WTC11 (cell line): ENCODE measurements at regions not wholly inside any gene's neighbourhood (a gene's known extent, or its start where the extent isn't known, plus 50 kb on each side); places are given as distances from the start of the nearest gene placed in this dataset.

ENCODE experiments used
- ATAC-seq: fragments of 200-7000 bp; cut with Tn5 transposase; 2 replicates; pipeline ENCODE4 v1.10.0; 2021; ENCODE audit warnings: mild to moderate bottlenecking, moderate library complexity
- CTCF ChIA-PET: fragments of 300-600 bp; sonication (Branson Sonifier 250); formaldehyde crosslinking; loops from one replicate; lab custom pipeline; 2021; ENCODE audit warnings: antibody characterized with exemption; lab: Charles Lee
- POLR2A ChIA-PET: fragments of 350-600 bp; sonication (Branson Sonifier 250); formaldehyde crosslinking; loops from one replicate; lab custom pipeline; 2021; ENCODE audit warnings: antibody characterized with exemption; lab: Charles Lee
- DNase-seq: peaks from one replicate; pipeline ENCODE4 v3.0.0; 2021; ENCODE audit warnings: low spot score
- H3K27ac Mint-ChIP-seq: 2 replicates; pipeline ENCODE4 v1.8.0; 2021; ENCODE audit warnings: mixed read lengths
- H3K27me3 Mint-ChIP-seq: 2 replicates; pipeline ENCODE4 v1.8.0; 2021; ENCODE audit warnings: low read depth, mild to moderate bottlenecking, moderate library complexity, mixed read lengths
- H3K36me3 Mint-ChIP-seq: 2 replicates; pipeline ENCODE4 v1.8.0; 2021; ENCODE audit warnings: mixed read lengths
- H3K4me1 Mint-ChIP-seq: 2 replicates; pipeline ENCODE4 v1.8.0; 2022; ENCODE audit warnings: mixed read lengths
- H3K4me3 Mint-ChIP-seq: 2 replicates; pipeline ENCODE4 v1.8.0; 2021; ENCODE audit warnings: mild to moderate bottlenecking, moderate library complexity, mixed read lengths
- H3K9me3 Mint-ChIP-seq: 2 replicates; pipeline ENCODE4 v1.8.0; 2021; ENCODE audit warnings: mixed read lengths
- ATF1 ChIP-seq: sonication (generic); formaldehyde crosslinking; IDR thresholded peaks from 2 replicates; pipeline ENCODE4 v1.8.1; 2023; ENCODE audit warnings: mild to moderate bottlenecking, moderate library complexity, missing genetic modification reagents
- CREB1 ChIP-seq: sonication (generic); formaldehyde crosslinking; IDR thresholded peaks from 2 replicates; pipeline ENCODE4 v1.8.0; 2023; ENCODE audit warnings: mild to moderate bottlenecking, missing genetic modification reagents
- ELF4 ChIP-seq: sonication (generic); formaldehyde crosslinking; IDR thresholded peaks from 2 replicates; pipeline ENCODE4 v1.8.1; 2022; ENCODE audit warnings: low read depth, mild to moderate bottlenecking, moderate library complexity, missing genetic modification reagents
- ETV6 ChIP-seq: sonication (generic); formaldehyde crosslinking; IDR thresholded peaks from 2 replicates; pipeline ENCODE4 v1.8.1; 2022; ENCODE audit warnings: mild to moderate bottlenecking, missing genetic modification reagents
- FOXJ3 ChIP-seq: sonication (generic); formaldehyde crosslinking; IDR thresholded peaks from 2 replicates; pipeline ENCODE4 v1.9.0; 2021; ENCODE audit warnings: missing genetic modification reagents, mild to moderate bottlenecking, borderline replicate concordance
- GRHL2 ChIP-seq: fragments of 250-450 bp; sonication (Bioruptor Pico); IDR thresholded peaks from 2 replicates; pipeline ENCODE4 v1.8.0; 2022; ENCODE audit warnings: mild to moderate bottlenecking, moderate library complexity; ENCODE audit not compliant: insufficient replicate concordance, severe bottlenecking
- KAT7 ChIP-seq: sonication (generic); formaldehyde crosslinking; IDR thresholded peaks from 2 replicates; pipeline ENCODE4 v1.8.1; 2023; ENCODE audit warnings: missing genetic modification reagents, mild to moderate bottlenecking, borderline replicate concordance
- MXD4 ChIP-seq: fragments of 250-450 bp; sonication (Bioruptor Pico); IDR thresholded peaks from 2 replicates; pipeline ENCODE4 v1.8.0; 2021; ENCODE audit warnings: mild to moderate bottlenecking, moderate library complexity, borderline replicate concordance
- RELA ChIP-seq: sonication (generic); formaldehyde crosslinking; IDR thresholded peaks from 2 replicates; pipeline ENCODE4 v1.8.1; 2022; ENCODE audit warnings: missing genetic modification reagents, mild to moderate bottlenecking, borderline replicate concordance
- TP53 ChIP-seq: sonication (generic); formaldehyde crosslinking; IDR thresholded peaks from 2 replicates; pipeline ENCODE4 v1.8.1; 2023; ENCODE audit warnings: mild to moderate bottlenecking, missing genetic modification reagents
- ZBTB21 ChIP-seq: sonication (generic); formaldehyde crosslinking; IDR thresholded peaks from 2 replicates; pipeline ENCODE4 v1.8.1; 2023; ENCODE audit warnings: mild to moderate bottlenecking, missing genetic modification reagents, borderline replicate concordance
- ZNF138 ChIP-seq: sonication (generic); formaldehyde crosslinking; conservative IDR thresholded peaks from 2 replicates; pipeline ENCODE4 v1.8.1; 2022; ENCODE audit warnings: mild to moderate bottlenecking, moderate library complexity, missing genetic modification reagents
- ZNF232 ChIP-seq: sonication (generic); formaldehyde crosslinking; IDR thresholded peaks from 2 replicates; pipeline ENCODE4 v1.8.0; 2022; ENCODE audit warnings: mild to moderate bottlenecking, missing genetic modification reagents
- ZNF423 ChIP-seq: fragments of 250-450 bp; sonication (Bioruptor Pico); IDR thresholded peaks from 2 replicates; pipeline ENCODE4 v2.1.2; 2022; ENCODE audit warnings: mild to moderate bottlenecking, moderate library complexity
- TF ChIP-seq, protein P1 (sequence below): sonication (generic); formaldehyde crosslinking; conservative IDR thresholded peaks from 2 replicates; pipeline ENCODE4 v1.8.1; 2022; ENCODE audit warnings: mild to moderate bottlenecking, missing genetic modification reagents
- TF ChIP-seq, protein P2 (sequence below): sonication (generic); formaldehyde crosslinking; IDR thresholded peaks from 2 replicates; pipeline ENCODE4 v1.8.0; 2022; ENCODE audit warnings: mild to moderate bottlenecking, missing genetic modification reagents
- TF ChIP-seq, protein P3 (sequence below): sonication (generic); formaldehyde crosslinking; IDR thresholded peaks from 2 replicates; pipeline ENCODE4 v1.8.0; 2023; ENCODE audit warnings: missing genetic modification reagents, mild to moderate bottlenecking, borderline replicate concordance

DNA sequence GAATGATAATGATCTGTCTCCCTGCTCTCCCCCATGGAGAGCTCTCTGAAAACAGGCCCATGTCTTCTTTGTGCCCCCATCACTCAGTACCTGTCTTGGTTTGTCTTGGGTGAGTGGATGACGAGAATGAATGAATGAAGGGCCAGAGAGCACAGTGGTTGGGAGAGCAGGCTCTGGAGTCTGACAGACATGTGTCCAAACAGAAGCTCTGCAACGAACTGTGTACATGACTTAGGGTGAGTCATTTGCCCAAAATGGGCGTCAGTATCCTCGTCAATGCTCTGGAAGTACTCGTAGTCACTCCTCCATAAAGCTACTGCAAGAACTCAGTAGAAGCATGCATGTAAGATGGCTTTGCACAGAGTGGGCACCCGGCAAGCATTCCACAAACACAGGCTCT is 170.2 kb upstream of the TLE3 start:
- DNase-seq (no peak), ATAC-seq (no peak)
- Mint-ChIP-seq H3K27me3 (peaks cover 4% of the 10 kb centered on the region; the same call in 1 of the 2 replicates), H3K36me3 (no peaks in the 10 kb centered on the region), H3K4me3 (no peak overlapping the region), H3K9me3 (no peaks in the 10 kb centered on the region), H3K27ac (no peak overlapping the region), H3K4me1 (peaks cover 28% of the 10 kb centered on the region)
- ChIA-PET POLR2A (interaction anchor here (0.6 kb wide), 1 partner anchor 168 kb away, joined by 6 read pairs; no protein-coding TSS in a partner anchor), CTCF (interaction anchor here (0.9 kb wide), 1 partner anchor 11 kb away, joined by 3 read pairs; no protein-coding TSS in a partner anchor)
- TF ChIP-seq FOXJ3 (CRISPR knock-in tag) (no peak), ELF4 (CRISPR knock-in tag) (no peak), TP53 (CRISPR knock-in tag) (no peak), ZNF232 (CRISPR knock-in tag) (no peak), ZBTB21 (no peak), CREB1 (no peak), ETV6 (CRISPR knock-in tag) (no peak), ZNF423 (no peak), RELA (CRISPR knock-in tag) (no peak), ATF1 (CRISPR knock-in tag) (no peak), ZNF138 (CRISPR knock-in tag) (no peak)
- TF ChIP-seq, protein P1, sequence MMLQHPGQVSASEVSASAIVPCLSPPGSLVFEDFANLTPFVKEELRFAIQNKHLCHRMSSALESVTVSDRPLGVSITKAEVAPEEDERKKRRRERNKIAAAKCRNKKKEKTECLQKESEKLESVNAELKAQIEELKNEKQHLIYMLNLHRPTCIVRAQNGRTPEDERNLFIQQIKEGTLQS (CRISPR knock-in tag) = no peak
- TF ChIP-seq, protein P2, sequence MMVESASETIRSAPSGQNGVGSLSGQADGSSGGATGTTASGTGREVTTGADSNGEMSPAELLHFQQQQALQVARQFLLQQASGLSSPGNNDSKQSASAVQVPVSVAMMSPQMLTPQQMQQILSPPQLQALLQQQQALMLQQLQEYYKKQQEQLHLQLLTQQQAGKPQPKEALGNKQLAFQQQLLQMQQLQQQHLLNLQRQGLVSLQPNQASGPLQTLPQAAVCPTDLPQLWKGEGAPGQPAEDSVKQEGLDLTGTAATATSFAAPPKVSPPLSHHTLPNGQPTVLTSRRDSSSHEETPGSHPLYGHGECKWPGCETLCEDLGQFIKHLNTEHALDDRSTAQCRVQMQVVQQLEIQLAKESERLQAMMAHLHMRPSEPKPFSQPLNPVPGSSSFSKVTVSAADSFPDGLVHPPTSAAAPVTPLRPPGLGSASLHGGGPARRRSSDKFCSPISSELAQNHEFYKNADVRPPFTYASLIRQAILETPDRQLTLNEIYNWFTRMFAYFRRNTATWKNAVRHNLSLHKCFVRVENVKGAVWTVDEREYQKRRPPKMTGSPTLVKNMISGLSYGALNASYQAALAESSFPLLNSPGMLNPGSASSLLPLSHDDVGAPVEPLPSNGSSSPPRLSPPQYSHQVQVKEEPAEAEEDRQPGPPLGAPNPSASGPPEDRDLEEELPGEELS = no peak

DNA sequence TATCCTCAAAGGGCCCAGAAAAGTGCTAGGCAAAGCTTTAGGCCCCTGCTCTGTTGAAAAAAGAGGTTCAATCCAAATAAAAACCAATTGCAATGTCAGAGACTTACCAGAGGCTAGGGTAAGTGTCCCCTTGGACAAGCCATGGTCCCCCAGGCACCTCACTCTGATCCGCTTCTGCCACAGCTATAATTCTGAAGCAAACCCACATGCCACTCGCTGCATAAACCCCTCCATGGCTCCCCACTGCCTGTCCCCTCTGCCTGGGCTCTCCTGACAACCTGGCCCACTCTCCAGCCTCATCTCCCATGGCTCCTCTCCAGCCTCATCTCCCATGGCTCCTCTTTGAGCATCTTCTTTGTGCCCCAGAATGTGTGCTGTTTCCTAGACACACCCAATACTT is 169.6 kb upstream of the TLE3 start:
- H3K9me3 Mint-ChIP-seq = no peaks in the 10 kb centered on the region
- H3K27me3 Mint-ChIP-seq = peaks cover 4% of the 10 kb centered on the region; the same call in 1 of the 2 replicates
- H3K27ac Mint-ChIP-seq = no peak overlapping the region; the same call in 1 of the 2 replicates
- peaks cover 25% of the 10 kb centered on the region for H3K4me1 Mint-ChIP-seq
- TF ChIP-seq GRHL2 (CRISPR knock-in tag) = no peak
- no peak for TF ChIP-seq MXD4 (CRISPR knock-in tag)
- no peak for TF ChIP-seq KAT7 (CRISPR knock-in tag)
- TF ChIP-seq, protein P3, sequence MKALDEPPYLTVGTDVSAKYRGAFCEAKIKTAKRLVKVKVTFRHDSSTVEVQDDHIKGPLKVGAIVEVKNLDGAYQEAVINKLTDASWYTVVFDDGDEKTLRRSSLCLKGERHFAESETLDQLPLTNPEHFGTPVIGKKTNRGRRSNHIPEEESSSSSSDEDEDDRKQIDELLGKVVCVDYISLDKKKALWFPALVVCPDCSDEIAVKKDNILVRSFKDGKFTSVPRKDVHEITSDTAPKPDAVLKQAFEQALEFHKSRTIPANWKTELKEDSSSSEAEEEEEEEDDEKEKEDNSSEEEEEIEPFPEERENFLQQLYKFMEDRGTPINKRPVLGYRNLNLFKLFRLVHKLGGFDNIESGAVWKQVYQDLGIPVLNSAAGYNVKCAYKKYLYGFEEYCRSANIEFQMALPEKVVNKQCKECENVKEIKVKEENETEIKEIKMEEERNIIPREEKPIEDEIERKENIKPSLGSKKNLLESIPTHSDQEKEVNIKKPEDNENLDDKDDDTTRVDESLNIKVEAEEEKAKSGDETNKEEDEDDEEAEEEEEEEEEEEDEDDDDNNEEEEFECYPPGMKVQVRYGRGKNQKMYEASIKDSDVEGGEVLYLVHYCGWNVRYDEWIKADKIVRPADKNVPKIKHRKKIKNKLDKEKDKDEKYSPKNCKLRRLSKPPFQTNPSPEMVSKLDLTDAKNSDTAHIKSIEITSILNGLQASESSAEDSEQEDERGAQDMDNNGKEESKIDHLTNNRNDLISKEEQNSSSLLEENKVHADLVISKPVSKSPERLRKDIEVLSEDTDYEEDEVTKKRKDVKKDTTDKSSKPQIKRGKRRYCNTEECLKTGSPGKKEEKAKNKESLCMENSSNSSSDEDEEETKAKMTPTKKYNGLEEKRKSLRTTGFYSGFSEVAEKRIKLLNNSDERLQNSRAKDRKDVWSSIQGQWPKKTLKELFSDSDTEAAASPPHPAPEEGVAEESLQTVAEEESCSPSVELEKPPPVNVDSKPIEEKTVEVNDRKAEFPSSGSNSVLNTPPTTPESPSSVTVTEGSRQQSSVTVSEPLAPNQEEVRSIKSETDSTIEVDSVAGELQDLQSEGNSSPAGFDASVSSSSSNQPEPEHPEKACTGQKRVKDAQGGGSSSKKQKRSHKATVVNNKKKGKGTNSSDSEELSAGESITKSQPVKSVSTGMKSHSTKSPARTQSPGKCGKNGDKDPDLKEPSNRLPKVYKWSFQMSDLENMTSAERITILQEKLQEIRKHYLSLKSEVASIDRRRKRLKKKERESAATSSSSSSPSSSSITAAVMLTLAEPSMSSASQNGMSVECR (CRISPR knock-in tag) = no peak
- TF ChIP-seq ELF4 (CRISPR knock-in tag) = no peak
- TF ChIP-seq, all 79 proteins: peak for 0
- H3K4me3 Mint-ChIP-seq = no peak overlapping the region
- ATAC-seq (no peak), DNase-seq (no peak)
- H3K36me3 Mint-ChIP-seq = no peaks in the 10 kb centered on the region
- ChIA-PET POLR2A (no interaction called here), CTCF (no interaction called here)
